Muscle of arm (tissue), 1 donor: ENCODE measurements at regions not wholly inside any gene's neighbourhood (a gene's known extent, or its start where the extent isn't known, plus 50 kb on each side); places are given as distances from the start of the nearest gene placed in this dataset.
"Not testable (repeated sequence)": the region's sequence is repeated elsewhere in the genome, so short reads cannot be mapped to it uniquely, and the experiment has no call there.

ENCODE experiments used
- DNase-seq: peaks from one replicate; pipeline ENCODE4 v3.0.0-alpha.2; 2013

DNA sequence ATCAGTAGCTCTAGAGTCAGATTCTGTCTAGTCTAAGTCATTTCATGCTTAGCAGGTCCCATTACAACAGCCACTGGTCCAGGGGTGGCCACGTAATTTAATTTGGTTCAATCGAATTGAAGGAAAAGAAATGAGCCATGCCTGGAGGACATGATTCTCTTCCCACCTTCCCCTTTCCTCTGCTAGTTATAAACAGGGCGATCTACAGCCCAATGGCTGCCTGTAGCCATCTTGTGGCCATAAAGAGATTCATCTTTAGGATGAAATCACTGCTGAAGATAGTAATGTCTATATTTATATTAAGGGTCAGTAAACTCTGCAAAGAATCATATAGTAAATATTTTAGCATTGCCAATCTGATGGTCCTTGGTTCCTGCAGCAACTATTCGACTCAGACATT lies 107.4 kb downstream of the SPDYE17 start:
- DNase-seq = not testable (repeated sequence)

DNA sequence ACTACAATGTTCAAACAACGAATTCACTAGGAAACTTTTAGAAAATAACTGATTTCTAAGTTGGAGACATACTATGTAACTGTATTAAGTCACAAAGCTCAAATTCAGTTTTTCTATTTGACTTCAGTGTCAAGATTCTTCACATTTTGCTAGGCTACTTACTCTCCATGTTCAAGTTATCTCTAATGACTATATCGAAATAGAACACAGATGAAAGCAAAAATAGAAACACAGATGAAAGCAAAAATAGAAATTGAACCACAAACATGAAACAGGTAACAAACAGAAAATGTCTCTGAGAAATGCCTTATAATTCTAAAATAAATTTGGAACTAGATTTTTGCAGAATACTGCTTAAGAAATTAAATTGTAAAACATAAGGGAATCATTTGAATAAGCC lies 113.5 kb downstream of the SPDYE17 start:
- DNase-seq = not testable (repeated sequence)

GRCh38 chr7:76914361-76914760 lies 117.8 kb downstream of the SPDYE17 start:
- not testable (repeated sequence) for DNase-seq

DNA sequence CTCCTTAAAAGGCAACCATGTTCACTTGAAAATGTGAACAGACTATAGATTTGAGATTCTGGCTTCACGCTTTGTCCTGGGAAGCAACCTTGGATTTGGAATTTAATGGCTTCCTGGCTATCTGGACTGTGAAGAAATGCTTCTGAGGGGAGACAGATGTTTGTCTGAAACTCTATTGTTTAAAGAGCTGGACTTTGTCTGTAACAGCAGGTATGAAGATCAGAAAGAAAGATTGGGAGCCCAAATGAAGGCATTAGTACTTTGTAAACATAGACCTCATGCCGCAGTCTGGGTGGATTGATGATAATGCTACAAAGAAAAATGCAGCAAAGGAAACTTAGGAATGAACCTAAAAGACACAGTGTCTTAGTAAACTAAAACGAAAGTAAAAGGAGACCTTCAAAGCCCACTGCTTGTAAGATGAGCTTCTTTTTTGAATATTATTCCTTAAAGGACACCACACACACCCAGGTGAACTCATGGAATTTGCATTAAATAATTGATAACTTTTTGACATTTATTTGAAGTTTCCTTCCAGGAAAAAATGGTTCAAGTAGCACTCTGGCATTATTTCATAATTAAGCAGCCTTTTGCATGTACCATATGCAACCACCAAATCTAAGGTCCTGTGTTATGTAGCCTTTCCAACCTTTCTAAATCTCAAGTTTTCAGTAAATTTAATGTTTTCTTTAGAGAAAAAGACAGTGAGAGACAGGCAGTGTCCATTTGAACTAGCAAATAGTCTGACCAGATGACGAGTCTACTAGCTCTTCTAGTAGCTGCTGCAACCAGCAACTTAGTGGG lies 119.9 kb downstream of the SPDYE17 start:
- not testable (repeated sequence) for DNase-seq

GRCh38 chr7:76904688-76905087 lies 127.5 kb downstream of the SPDYE17 start:
- DNase-seq = not testable (repeated sequence)

- DNase-seq = not testable (repeated sequence)
These were observed 130.0 kb downstream of the SPDYE17 start for GRCh38 chr7:76901944-76902710.

GRCh38 chr7:76898807-76899206 lies 133.4 kb downstream of the SPDYE17 start:
- not testable (repeated sequence) for DNase-seq

DNA sequence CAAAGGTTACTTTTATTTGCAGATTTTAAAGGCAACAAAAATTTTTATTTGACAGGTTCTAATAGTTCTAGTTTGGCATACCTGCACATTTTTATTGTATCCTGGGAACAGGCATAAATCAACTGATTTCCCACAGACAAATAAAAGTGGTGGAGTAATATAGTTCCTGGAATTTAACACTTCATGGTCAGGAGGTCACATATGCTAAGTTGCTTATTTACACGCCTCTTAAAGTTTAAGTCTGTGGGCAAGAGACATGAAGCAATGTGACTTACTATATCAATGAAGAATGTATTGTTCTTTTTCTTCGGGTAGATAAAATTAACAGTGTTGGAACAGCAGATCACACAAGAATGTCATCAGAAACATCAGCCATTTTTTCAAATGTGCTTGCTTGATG lies 135.2 kb downstream of the SPDYE17 start:
- DNase-seq = not testable (repeated sequence)

DNA sequence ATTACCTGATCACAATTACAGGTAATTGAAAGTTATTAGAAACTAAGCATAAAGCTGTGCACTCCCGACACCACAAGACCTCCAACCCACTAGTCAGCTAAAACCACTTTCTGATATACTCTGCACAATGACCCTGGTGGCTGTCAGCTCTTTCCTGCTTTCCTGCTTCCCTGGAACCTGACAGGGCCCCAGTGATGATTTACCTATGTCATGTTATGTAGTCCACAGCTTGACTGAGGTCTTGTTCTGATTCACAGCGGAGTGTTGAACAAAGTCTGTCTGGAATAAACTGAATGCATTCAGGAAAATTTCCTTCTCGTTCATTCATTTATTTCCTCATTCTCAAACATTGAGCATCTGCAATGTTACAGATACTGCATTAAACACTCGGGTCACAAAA lies 136.5 kb downstream of the SPDYE17 start:
- not testable (repeated sequence) for DNase-seq

DNA sequence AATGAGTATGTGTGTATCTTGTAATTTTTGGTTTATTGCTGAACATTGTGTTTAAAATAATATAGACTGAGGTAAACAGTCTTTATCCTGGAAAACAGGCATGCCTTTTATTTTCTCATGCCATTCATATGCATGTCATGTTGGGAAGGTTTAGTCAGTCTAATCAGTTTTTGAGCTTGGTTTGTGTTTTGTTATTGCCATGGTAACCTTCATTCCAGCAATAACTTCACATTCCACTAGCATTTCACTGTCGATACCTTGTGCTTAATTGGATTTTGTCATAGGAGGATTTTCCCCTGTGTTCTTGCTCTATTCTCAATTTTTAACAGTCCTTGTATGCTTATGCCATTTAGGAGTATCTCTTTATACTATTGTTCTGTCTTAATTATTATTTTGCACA lies 140.4 kb downstream of the SPDYE17 start:
- not testable (repeated sequence) for DNase-seq

DNA sequence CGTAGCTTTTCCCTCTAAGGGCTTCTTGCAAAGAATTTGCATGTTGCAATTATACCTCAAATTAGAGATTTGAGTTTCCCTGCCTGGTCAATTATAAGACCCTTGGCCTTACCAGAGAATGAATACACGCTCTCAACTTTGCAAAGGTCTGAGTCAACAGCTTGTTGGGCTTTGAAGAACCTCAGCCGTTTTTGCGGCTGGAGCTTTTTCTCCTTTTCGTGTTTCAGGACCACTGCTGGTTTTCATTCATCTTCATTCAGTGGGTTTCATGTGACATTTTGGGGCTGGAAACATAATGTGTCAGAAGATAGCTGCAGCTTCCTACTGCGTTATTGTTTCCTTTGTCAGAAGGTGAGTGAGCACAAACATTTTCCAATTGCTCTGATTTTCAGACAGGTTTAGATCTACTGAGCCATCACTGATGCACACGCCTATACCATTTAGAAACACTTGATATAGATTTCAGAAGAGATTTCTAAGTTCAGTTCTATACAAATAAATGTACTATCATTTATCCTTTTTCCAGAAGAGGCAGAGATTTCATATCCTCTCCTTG lies 152.3 kb downstream of the SPDYE17 start:
- not testable (repeated sequence) for DNase-seq

DNA sequence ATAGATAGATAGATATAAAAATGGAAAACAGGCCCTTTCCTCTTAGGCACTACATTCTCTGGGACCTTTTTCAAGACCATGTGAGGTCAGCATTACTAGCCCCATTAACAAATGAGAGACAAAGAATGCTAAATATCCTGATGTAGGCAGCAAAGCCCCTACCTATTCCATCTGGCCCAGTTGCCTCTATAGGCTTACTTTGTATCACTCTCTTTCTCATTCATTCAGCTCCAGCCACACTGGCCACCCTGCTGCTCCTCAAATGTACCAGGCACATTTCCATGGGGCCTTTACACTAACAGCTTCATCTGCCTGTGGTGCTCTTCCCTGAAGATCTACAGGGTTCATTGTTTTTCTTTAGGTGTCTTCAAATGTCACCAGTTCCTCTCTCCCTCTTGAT lies 156.4 kb downstream of the SPDYE17 start:
- DNase-seq = not testable (repeated sequence)

DNA sequence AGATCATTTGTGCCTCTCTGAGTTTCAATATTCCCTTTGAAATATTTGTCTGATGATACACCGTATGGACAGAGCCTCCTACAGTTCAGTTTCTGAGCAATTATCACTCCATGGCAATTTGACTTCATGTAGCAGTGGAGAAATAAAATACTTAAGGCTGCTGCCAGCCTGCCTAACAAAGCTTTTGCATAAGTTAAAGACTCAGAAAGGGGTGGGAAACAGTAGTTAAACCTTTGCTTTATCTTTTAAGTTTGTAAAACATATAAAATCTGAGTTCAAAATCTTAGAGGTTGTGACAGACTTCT lies 161.7 kb downstream of the SPDYE17 start:
- DNase-seq = not testable (repeated sequence)

DNA sequence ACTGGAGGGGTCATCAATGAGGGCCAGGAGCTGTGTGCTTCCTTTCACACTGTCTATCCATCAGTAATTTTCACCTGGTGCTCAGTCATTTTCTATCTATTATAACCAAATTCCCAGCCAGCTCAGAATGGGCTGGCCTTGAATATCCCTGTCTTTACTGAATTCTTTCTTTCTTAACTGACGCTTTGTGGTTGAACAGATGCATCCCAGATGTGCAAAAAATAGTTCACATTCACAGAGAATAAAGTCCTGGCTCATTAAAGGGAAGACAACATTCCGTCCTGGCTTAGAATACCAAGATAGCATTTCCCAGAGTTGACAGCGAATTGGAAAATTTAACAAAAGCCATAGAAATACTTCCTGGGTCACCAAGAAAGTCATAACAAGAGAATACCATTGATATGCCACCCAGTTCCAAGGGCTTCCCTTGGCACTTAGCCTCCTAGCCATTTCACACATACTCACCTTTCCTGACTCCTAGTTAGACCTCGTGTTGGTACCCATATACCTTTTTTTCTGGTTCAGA lies 164.7 kb downstream of the SPDYE17 start:
- DNase-seq = not testable (repeated sequence)

DNA sequence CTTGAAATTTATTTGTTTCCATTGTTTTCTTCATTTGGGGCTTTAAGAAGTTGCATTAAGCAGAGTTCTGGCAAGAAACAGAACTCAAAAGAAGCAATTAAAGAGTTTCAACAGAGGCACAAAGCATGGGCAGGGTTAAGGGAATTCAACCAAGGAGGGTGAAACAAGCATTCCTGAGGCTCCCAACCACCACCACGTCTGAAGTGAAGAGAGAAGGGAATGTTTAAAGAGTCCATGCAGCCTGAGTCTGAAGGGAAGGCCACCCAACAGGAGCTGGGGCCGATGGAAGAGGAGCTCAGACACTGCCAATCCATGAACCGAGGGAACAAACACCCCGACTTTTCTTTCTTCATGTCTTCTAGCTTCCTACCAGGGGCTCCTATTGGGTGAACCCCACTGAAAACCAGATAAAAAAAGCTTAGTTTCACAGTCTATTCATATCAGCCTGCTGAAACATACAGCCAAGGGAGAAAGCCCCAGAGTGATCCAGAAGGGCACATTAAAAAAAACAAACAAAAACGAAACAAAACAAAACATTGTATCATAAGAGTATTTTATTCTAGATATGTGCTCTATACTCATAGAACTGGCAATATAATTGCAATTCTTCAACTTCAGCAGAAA lies 168.9 kb downstream of the SPDYE17 start:
- DNase-seq = not testable (repeated sequence)

DNA sequence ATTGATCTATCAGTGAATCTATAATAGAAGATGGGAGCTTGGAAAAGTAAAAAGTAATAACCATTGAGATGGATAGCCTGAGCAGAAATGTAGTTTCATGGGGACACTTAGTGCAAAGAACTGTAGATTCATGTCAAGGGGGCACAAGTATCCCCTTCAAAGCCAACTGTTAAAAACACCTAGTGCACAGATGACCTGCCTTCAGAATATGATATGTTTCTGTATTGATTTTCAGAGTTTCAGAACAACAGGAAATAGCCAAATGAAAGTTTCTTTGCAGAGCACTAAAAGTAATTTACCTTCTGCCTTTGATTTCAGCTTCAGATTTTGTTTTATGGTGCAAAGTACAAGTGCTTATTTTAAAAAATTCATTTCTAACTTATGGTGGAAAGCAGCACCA lies 169.9 kb downstream of the SPDYE17 start:
- not testable (repeated sequence) for DNase-seq

- DNase-seq = not testable (repeated sequence)
These were observed 172.2 kb downstream of the SPDYE17 start for GRCh38 chr7:76859933-76860332.

DNA sequence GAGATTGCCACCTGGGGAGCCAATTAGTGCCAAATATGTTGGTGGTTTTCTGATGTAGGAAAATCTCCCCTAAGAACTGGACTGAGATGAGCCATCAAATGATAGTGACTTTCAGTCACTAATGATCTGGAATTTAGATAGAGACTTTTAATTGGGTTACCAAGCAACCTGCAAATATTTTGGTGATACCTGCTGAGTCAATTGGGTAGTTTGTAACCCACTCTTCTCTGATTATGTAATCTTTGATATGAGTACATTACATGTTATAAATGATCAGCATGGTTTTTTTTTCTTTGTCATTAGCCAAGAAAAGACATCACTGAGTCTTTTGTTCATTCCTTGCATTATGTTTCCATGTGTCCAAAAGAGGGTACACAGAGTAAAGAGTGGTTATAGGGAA lies 177.5 kb downstream of the SPDYE17 start:
- DNase-seq = not testable (repeated sequence)

DNA sequence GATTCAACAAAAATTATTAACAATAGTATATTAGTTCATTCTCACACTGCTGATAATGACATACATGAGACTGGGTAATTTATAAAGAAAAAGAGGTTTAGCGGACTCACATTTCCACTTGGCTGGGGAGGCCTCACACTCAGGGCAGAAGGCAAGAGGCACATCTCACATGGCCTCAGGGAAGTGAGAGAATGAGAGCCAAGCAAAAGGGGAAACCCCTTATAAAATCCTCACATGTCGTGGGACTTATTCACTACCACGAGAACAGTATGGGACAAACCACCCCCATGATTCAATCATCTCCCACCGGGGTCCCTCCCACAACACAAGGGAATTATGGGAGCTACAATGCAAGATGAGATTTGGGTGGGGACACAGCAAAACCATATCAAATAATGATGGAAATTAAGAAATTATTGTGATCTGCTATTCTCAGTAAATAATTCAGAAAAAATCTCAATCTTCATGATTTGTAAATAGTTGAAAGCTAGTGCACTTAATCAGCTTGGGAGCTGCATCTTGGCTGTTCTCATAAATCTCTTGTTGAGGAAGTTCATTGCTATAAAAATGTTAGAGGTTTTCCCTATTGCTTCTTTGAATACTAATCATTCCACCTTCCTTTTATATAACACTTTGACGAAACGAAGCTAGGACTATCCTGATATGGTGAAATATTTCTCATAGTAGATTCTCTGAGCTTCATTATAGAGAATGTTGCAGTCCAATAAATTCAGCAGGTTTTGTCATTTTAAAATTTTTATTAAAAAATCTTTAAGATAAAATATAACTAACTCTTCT lies 179.2 kb downstream of the SPDYE17 start:
- not testable (repeated sequence) for DNase-seq

GRCh38 chr7:76852362-76852761 lies 179.8 kb downstream of the SPDYE17 start:
- DNase-seq = not testable (repeated sequence)

GRCh38 chr7:76851617-76852016 lies 180.5 kb downstream of the SPDYE17 start:
- not testable (repeated sequence) for DNase-seq
